ENCODE measurements at regions not wholly inside any gene's neighbourhood (a gene's known extent, or its start where the extent isn't known, plus 50 kb on each side); places are given as distances from the start of the nearest gene placed in this dataset.

- DNase-seq (ENCODE audit: low read depth): no peak
Measured at GRCh38 chr9:1331546-1332038, 281.4 kb downstream of the DMRT2 start.

GRCh38 chr9:1332156-1332555, 282.0 kb downstream of the DMRT2 start:
- no peak for DNase-seq (ENCODE audit: low read depth)

GRCh38 chr9:1335174-1335573, 285.0 kb downstream of the DMRT2 start:
- DNase-seq (ENCODE audit: low read depth): no peak

GRCh38 chr9:1337169-1337568, 287.0 kb downstream of the DMRT2 start:
- no peak for DNase-seq (ENCODE audit: low read depth)

- no peak for DNase-seq (ENCODE audit: low read depth)
Measured at GRCh38 chr9:1340390-1340789, 290.2 kb downstream of the DMRT2 start.

- no peak for DNase-seq (ENCODE audit: low read depth)
Measured at GRCh38 chr9:1353291-1353690, 303.1 kb downstream of the DMRT2 start.

GRCh38 chr9:1354086-1354485, 303.9 kb downstream of the DMRT2 start:
- DNase-seq (ENCODE audit: low read depth): no peak

- DNase-seq (ENCODE audit: low read depth): no peak
Measured at GRCh38 chr9:1354606-1355005, 304.4 kb downstream of the DMRT2 start.

- no peak for DNase-seq (ENCODE audit: low read depth)
Measured at GRCh38 chr9:1355656-1356055, 305.5 kb downstream of the DMRT2 start.

GRCh38 chr9:1362845-1363244, 312.7 kb downstream of the DMRT2 start:
- no peak for DNase-seq (ENCODE audit: low read depth)

GRCh38 chr9:1366276-1366675, 316.1 kb downstream of the DMRT2 start:
- DNase-seq (ENCODE audit: low read depth): no peak

GRCh38 chr9:1369297-1369696, 319.1 kb downstream of the DMRT2 start:
- no peak for DNase-seq (ENCODE audit: low read depth)

GRCh38 chr9:1373445-1373844, 323.3 kb downstream of the DMRT2 start:
- DNase-seq (ENCODE audit: low read depth): no peak

GRCh38 chr9:1383899-1384455, 333.8 kb downstream of the DMRT2 start:
- no peak for DNase-seq (ENCODE audit: low read depth)

GRCh38 chr9:1384816-1385215, 334.7 kb downstream of the DMRT2 start:
- DNase-seq (ENCODE audit: low read depth): no peak

- no peak for DNase-seq (ENCODE audit: low read depth)
Measured at GRCh38 chr9:1386420-1386819, 336.3 kb downstream of the DMRT2 start.

- DNase-seq (ENCODE audit: low read depth): no peak
Measured at GRCh38 chr9:1388216-1388615, 338.1 kb downstream of the DMRT2 start.

- DNase-seq (ENCODE audit: low read depth): no peak
Measured at GRCh38 chr9:1400983-1401382, 350.8 kb downstream of the DMRT2 start.

GRCh38 chr9:1404940-1405339, 354.8 kb downstream of the DMRT2 start:
- DNase-seq (ENCODE audit: low read depth): no peak

- DNase-seq (ENCODE audit: low read depth): no peak
Measured at GRCh38 chr9:1411826-1412225, 361.7 kb downstream of the DMRT2 start.

GRCh38 chr9:1414711-1415131, 364.6 kb downstream of the DMRT2 start:
- DNase-seq (ENCODE audit: low read depth): no peak

GRCh38 chr9:1415146-1415545, 365.0 kb downstream of the DMRT2 start:
- no peak for DNase-seq (ENCODE audit: low read depth)

- DNase-seq (ENCODE audit: low read depth): no peak
Measured at GRCh38 chr9:1416261-1416660, 366.1 kb downstream of the DMRT2 start.

GRCh38 chr9:1421436-1421835, 371.3 kb downstream of the DMRT2 start:
- no peak for DNase-seq (ENCODE audit: low read depth)

GRCh38 chr9:1427875-1428274, 377.7 kb downstream of the DMRT2 start:
- no peak for DNase-seq (ENCODE audit: low read depth)
